ENCODE measurements at regions not wholly inside any gene's neighbourhood (a gene's known extent, or its start where the extent isn't known, plus 50 kb on each side); places are given as distances from the start of the nearest gene placed in this dataset.

DNA sequence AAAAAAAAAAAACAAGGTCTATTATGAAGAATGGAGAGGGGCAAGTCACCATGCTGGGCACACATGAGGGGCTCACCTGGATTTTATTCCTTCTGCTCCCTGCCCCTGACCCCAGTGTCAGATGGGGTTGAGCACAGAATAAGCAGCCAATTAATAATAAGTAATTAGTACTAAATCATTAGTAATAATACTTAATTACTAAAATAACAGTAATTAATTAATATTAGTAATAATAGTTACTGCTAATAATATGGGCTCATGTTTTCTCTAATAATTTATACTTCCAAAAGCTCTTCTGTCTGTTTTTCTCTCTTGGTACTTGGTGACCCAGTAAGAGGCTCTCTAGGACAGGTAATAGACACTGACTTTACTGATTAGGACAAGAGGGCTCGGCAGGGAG, 360.9 kb downstream of the VRK1 start:
- TF ChIP-seq, protein P1, sequence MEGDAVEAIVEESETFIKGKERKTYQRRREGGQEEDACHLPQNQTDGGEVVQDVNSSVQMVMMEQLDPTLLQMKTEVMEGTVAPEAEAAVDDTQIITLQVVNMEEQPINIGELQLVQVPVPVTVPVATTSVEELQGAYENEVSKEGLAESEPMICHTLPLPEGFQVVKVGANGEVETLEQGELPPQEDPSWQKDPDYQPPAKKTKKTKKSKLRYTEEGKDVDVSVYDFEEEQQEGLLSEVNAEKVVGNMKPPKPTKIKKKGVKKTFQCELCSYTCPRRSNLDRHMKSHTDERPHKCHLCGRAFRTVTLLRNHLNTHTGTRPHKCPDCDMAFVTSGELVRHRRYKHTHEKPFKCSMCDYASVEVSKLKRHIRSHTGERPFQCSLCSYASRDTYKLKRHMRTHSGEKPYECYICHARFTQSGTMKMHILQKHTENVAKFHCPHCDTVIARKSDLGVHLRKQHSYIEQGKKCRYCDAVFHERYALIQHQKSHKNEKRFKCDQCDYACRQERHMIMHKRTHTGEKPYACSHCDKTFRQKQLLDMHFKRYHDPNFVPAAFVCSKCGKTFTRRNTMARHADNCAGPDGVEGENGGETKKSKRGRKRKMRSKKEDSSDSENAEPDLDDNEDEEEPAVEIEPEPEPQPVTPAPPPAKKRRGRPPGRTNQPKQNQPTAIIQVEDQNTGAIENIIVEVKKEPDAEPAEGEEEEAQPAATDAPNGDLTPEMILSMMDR (IDR thresholded peaks at IDR 0.05) = no peak
- TF ChIP-seq NRF1 (IDR thresholded peaks at IDR 0.05; ENCODE audit: low read depth, low read length) (no peak), MXI1 (IDR thresholded peaks at IDR 0.05; ENCODE audit: low read depth, low read length) (no peak), TAF1 (IDR thresholded peaks at IDR 0.05; ENCODE audit: borderline replicate concordance, low read depth, low read length) (no peak), SIN3A (IDR thresholded peaks at IDR 0.05; ENCODE audit: borderline replicate concordance, low read depth, low read length) (no peak), TEAD4 (IDR thresholded peaks at IDR 0.05; ENCODE audit: borderline replicate concordance, insufficient read depth) (no peak), RFX5 (IDR thresholded peaks at IDR 0.05; ENCODE audit: low read length) (no peak)
- TF ChIP-seq, protein P2, sequence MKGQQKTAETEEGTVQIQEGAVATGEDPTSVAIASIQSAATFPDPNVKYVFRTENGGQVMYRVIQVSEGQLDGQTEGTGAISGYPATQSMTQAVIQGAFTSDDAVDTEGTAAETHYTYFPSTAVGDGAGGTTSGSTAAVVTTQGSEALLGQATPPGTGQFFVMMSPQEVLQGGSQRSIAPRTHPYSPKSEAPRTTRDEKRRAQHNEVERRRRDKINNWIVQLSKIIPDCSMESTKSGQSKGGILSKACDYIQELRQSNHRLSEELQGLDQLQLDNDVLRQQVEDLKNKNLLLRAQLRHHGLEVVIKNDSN (IDR thresholded peaks at IDR 0.05; ENCODE audit: borderline replicate concordance, low read depth) = no peak
- TF ChIP-seq, protein P3, sequence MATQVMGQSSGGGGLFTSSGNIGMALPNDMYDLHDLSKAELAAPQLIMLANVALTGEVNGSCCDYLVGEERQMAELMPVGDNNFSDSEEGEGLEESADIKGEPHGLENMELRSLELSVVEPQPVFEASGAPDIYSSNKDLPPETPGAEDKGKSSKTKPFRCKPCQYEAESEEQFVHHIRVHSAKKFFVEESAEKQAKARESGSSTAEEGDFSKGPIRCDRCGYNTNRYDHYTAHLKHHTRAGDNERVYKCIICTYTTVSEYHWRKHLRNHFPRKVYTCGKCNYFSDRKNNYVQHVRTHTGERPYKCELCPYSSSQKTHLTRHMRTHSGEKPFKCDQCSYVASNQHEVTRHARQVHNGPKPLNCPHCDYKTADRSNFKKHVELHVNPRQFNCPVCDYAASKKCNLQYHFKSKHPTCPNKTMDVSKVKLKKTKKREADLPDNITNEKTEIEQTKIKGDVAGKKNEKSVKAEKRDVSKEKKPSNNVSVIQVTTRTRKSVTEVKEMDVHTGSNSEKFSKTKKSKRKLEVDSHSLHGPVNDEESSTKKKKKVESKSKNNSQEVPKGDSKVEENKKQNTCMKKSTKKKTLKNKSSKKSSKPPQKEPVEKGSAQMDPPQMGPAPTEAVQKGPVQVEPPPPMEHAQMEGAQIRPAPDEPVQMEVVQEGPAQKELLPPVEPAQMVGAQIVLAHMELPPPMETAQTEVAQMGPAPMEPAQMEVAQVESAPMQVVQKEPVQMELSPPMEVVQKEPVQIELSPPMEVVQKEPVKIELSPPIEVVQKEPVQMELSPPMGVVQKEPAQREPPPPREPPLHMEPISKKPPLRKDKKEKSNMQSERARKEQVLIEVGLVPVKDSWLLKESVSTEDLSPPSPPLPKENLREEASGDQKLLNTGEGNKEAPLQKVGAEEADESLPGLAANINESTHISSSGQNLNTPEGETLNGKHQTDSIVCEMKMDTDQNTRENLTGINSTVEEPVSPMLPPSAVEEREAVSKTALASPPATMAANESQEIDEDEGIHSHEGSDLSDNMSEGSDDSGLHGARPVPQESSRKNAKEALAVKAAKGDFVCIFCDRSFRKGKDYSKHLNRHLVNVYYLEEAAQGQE (IDR thresholded peaks at IDR 0.05; ENCODE audit: low read depth, low read length) = no peak
- TF ChIP-seq, protein P4, sequence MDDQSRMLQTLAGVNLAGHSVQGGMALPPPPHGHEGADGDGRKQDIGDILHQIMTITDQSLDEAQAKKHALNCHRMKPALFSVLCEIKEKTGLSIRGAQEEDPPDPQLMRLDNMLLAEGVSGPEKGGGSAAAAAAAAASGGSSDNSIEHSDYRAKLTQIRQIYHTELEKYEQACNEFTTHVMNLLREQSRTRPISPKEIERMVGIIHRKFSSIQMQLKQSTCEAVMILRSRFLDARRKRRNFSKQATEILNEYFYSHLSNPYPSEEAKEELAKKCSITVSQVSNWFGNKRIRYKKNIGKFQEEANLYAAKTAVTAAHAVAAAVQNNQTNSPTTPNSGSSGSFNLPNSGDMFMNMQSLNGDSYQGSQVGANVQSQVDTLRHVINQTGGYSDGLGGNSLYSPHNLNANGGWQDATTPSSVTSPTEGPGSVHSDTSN (IDR thresholded peaks at IDR 0.05) = no peak

Measured in SK-N-SH (cell line).